B cell (primary cell): ENCODE measurements at regions not wholly inside any gene's neighbourhood (a gene's known extent, or its start where the extent isn't known, plus 50 kb on each side); places are given as distances from the start of the nearest gene placed in this dataset.

Experiments
- ATAC-seq: fragments of 200-7000 bp; cut with Tn5 transposase; one replicate; pipeline ENCODE4 v1.10.0; 2021; ENCODE audit warnings: low read depth, mild to moderate bottlenecking, moderate number of reproducible peaks, moderate library complexity
- CTCF ChIA-PET: fragments of 350-600 bp; sonication (Branson Sonifier 250); formaldehyde crosslinking; loops from one replicate; lab custom pipeline; 2021; ENCODE audit warnings: antibody characterized with exemption, inconsistent platforms; lab: Charles Lee
- POLR2A ChIA-PET: fragments of 350-600 bp; sonication (Branson Sonifier 250); formaldehyde crosslinking; loops from one replicate; lab custom pipeline; 2021; ENCODE audit warnings: antibody characterized with exemption; lab: Charles Lee
- DNase-seq: peaks from one replicate; pipeline ENCODE4 v3.0.0; 2013
- H2AFZ ChIP-seq: 2 replicates; pipeline ENCODE4 v1.6.1; 2012; ENCODE audit warnings: mild to moderate bottlenecking, low read depth, low read length; ENCODE audit not compliant: insufficient read depth, poor library complexity, severe bottlenecking
- H3K27ac ChIP-seq, 2 donors: 1 replicate in 1 of 2; 2 replicates in 1 of 2; pipeline ENCODE4 v1.5.1; 2012 to 2013; ENCODE audit warnings: low read length in 2 of 2, mild to moderate bottlenecking in 2 of 2, moderate library complexity in 1 of 2
- H3K27me3 ChIP-seq, 4 experiments: fragments of 200-600 bp in 1 of 4; sonication (generic) in 1 of 4; replicated peaks in 1 of 4; 1 replicate in 2 of 4; 2 replicates in 2 of 4; pipeline versions ENCODE4 v1.6.1 to v1.7.0; 2013 to 2016; ENCODE audit warnings: low read length in 3 of 4, mild to moderate bottlenecking in 2 of 4, mixed read lengths in 1 of 4, moderate library complexity in 1 of 4; ENCODE audit not compliant: insufficient read depth in 4 of 4, control insufficient read depth in 3 of 4; ENCODE audit errors: control extremely low read depth in 1 of 4
- H3K36me3 ChIP-seq, 2 experiments: replicated peaks in 1 of 2; 1 replicate in 1 of 2; 2 replicates in 1 of 2; pipeline versions ENCODE4 v1.6.1 to v1.7.1; 2013; ENCODE audit warnings: low read length in 1 of 2; ENCODE audit not compliant: insufficient read depth in 2 of 2, control insufficient read depth in 1 of 2; ENCODE audit errors: control extremely low read depth in 1 of 2, extremely low read depth in 1 of 2
- H3K4me1 ChIP-seq, 2 donors: fragments of 200-600 bp in 1 of 2; sonication (generic) in 1 of 2; 1 replicate in 1 of 2; 2 replicates in 1 of 2; pipeline versions ENCODE4 v1.5.1 to v1.6.1; 2013 to 2017; ENCODE audit warnings: low read length in 2 of 2; ENCODE audit not compliant: control insufficient read depth in 2 of 2, insufficient read depth in 2 of 2
- H3K4me2 ChIP-seq: replicated peaks from 2 replicates; pipeline ENCODE3; 2012; ENCODE audit warnings: mild to moderate bottlenecking, low read depth, low read length; ENCODE audit not compliant: poor library complexity, severe bottlenecking
- H3K4me3 ChIP-seq, 5 experiments: fragments of 200-600 bp in 1 of 5; sonication (generic) in 1 of 5; 1 replicate in 3 of 5; 2 replicates in 2 of 5; pipeline versions ENCODE4 v1.5.1 to v1.7.0; 2011 to 2016; ENCODE audit warnings: low read length in 4 of 5, mild to moderate bottlenecking in 4 of 5, low read depth in 2 of 5, control low read depth in 1 of 5, moderate library complexity in 1 of 5; ENCODE audit not compliant: insufficient read depth in 1 of 5; ENCODE audit errors: control extremely low read depth in 1 of 5, extremely low read depth in 1 of 5
- H3K79me2 ChIP-seq: fragments of 200-600 bp; sonication (generic); one replicate; pipeline ENCODE4 v1.6.0; 2016; ENCODE audit warnings: low read length; ENCODE audit not compliant: control insufficient read depth, insufficient read depth
- H3K9ac ChIP-seq: fragments of 200-600 bp; sonication (generic); 2 replicates; pipeline ENCODE4 v1.6.1; 2017; ENCODE audit warnings: mild to moderate bottlenecking, low read length, moderate library complexity
- H3K9me3 ChIP-seq, 3 donors: one replicate each; pipeline versions ENCODE4 v1.6.1 to v1.7.1; 2013; ENCODE audit warnings: low read length in 2 of 3; ENCODE audit not compliant: control insufficient read depth in 2 of 3, insufficient read depth in 1 of 3; ENCODE audit errors: control extremely low read depth in 1 of 3
- H4K20me1 ChIP-seq: 2 replicates; pipeline ENCODE4 v1.6.0; 2012; ENCODE audit warnings: mild to moderate bottlenecking, low read length; ENCODE audit not compliant: insufficient read depth, control insufficient read depth, poor library complexity, severe bottlenecking
- H3K27ac Mint-ChIP-seq: one replicate; pipeline ENCODE4 v1.8.0; 2021; ENCODE audit warnings: mixed read lengths
- H3K27me3 Mint-ChIP-seq: one replicate; pipeline ENCODE4 v1.8.0; 2021; ENCODE audit warnings: mixed read lengths
- H3K4me1 Mint-ChIP-seq: one replicate; pipeline ENCODE4 v1.8.0; 2021; ENCODE audit warnings: mixed read lengths
- H3K4me3 Mint-ChIP-seq: one replicate; pipeline ENCODE4 v1.8.0; 2021; ENCODE audit warnings: mixed read lengths
- H3K9me3 Mint-ChIP-seq: one replicate; pipeline ENCODE4 v1.8.0; 2022; ENCODE audit warnings: mixed read lengths; ENCODE audit not compliant: insufficient read depth
- CTCF ChIP-seq: fragments of 200-600 bp; IDR thresholded peaks from one replicate; pipeline ENCODE4 v1.8.0; 2022; ENCODE audit warnings: antibody characterized with exemption, mild to moderate bottlenecking
- EZH2 ChIP-seq: IDR thresholded peaks from 2 replicates; pipeline ENCODE4 v1.6.1; 2012; ENCODE audit warnings: borderline replicate concordance, low read depth, mild to moderate bottlenecking, moderate library complexity, low read length; ENCODE audit not compliant: insufficient read depth, poor library complexity, severe bottlenecking
- WGBS: methylation state at CpG from one replicate; pipeline ENCODE4 v1.1.5; 2013; ENCODE audit warnings: missing lambda C conversion rate; ENCODE audit not compliant: insufficient coverage; 5-methylcytosine and 5-hydroxymethylcytosine counted together
- intact Hi-C: fragments of 100-400 bp; cut with micrococcal nuclease; formaldehyde crosslinking; loops from one replicate; pipeline ENCODE4 v1.10.0; 2022

GRCh38 chr4:179123084-179123483 lies 1680.8 kb upstream of the AGA start:
- TF ChIP-seq CTCF (no peak), EZH2 (no peak)
- Histone ChIP-seq H3K4me1 (no peaks in the 10 kb centered on the region), H3K36me3 (no peaks in the 10 kb centered on the region), H3K4me3 (no peak overlapping the region), H3K9me3 (peaks cover 0 to 2% (median 0%) of the 10 kb centered on the region in 3 donors), H3K27me3 (no peaks in the 10 kb centered on the region), H3K4me2 (no peak overlapping the region), H4K20me1 (no peaks in the 10 kb centered on the region), H3K9ac (no peak overlapping the region), H3K79me2 (no peaks in the 10 kb centered on the region), H3K27ac (no peak overlapping the region), H2AFZ (no peak overlapping the region)
- Mint-ChIP-seq H3K4me3 (no peak overlapping the region), H3K9me3 (peaks cover 3% of the 10 kb centered on the region), H3K4me1 (no peaks in the 10 kb centered on the region), H3K27ac (no peak overlapping the region), H3K27me3 (no peaks in the 10 kb centered on the region)
- DNase-seq: no peak
- intact Hi-C loops: no loop called here
- no peak for ATAC-seq
- ChIA-PET CTCF (no interaction called here), POLR2A (no interaction called here)
- WGBS: 100% methylated on average over 1 of the region's 2 CpGs

DNA sequence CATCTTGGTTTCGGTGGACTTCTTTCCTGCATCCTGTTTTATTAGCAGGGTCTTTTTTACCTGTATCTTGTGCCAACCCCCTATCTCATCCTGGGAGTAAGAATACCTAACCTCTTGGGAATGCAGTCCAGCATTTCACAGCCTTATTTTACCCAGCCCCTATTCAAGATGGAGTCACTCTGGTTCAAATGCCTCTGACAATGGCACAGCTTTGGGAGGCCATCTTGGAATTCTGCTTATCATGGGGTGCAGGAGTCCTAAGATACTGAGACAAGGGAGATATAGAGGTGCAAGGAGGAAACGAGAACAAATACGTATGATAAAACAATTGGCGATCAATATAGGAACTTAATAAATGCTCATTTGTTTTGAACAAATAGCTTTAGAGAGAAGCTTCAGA lies 1682.2 kb upstream of the AGA start:
- Histone ChIP-seq H3K36me3 (no peaks in the 10 kb centered on the region), H3K9ac (no peak overlapping the region), H4K20me1 (no peaks in the 10 kb centered on the region), H3K9me3 (peaks cover 0 to 3% (median 2%) of the 10 kb centered on the region in 3 donors), H2AFZ (no peak overlapping the region), H3K27me3 (no peaks in the 10 kb centered on the region), H3K27ac (no peak overlapping the region), H3K4me3 (no peak overlapping the region), H3K79me2 (no peaks in the 10 kb centered on the region), H3K4me1 (no peaks in the 10 kb centered on the region), H3K4me2 (no peak overlapping the region)
- no peak for DNase-seq
- ATAC-seq: no peak
- TF ChIP-seq CTCF: no peak
- no peak for TF ChIP-seq EZH2
- H3K4me1 Mint-ChIP-seq: no peaks in the 10 kb centered on the region
- no peak overlapping the region for H3K4me3 Mint-ChIP-seq
- H3K27me3 Mint-ChIP-seq: no peaks in the 10 kb centered on the region
- WGBS: 94% methylated on average over 3 of the region's 4 CpGs
- ChIA-PET POLR2A (no interaction called here), CTCF (no interaction called here)
- peaks cover 3% of the 10 kb centered on the region for H3K9me3 Mint-ChIP-seq
- intact Hi-C loops: no loop called here
- H3K27ac Mint-ChIP-seq: no peak overlapping the region
